ENCODE measurements at regions not wholly inside any gene's neighbourhood (a gene's known extent, or its start where the extent isn't known, plus 50 kb on each side); places are given as distances from the start of the nearest gene placed in this dataset.
A peak's percentile ranks its signal among the peaks of the same experiment; 100 is the strongest.

- TF ChIP-seq ARID3A (IDR thresholded peaks at IDR 0.05; ENCODE audit: borderline replicate concordance, low read depth, low read length): no peak
These were observed 175.0 kb upstream of the PFN2 start (continued) for GRCh38 chr3:150145659-150146058.

GRCh38 chr3:150144191-150144708, 173.6 kb upstream of the PFN2 start:
- Histone ChIP-seq H4K20me1 (replicated peaks; ENCODE audit: control insufficient read depth, insufficient read depth, low read length) (no peaks in the 10 kb centered on the region), H3K27ac (ENCODE audit: extremely low read depth, low read depth, low read length) (no peak overlapping the region), H3K4me1 (replicated peaks in 1 of 2; ENCODE audit: control insufficient read depth in 2 of 2, insufficient read depth in 2 of 2, low read length in 2 of 2) (no peaks in the 10 kb centered on the region), H3K9me1 (ENCODE audit: control insufficient read depth, insufficient read depth, low read length) (no peaks in the 10 kb centered on the region), H3K36me3 (ENCODE audit: control insufficient read depth, insufficient read depth, low read length) (no peaks in the 10 kb centered on the region), H3K27me3 (ENCODE audit: control insufficient read depth in 2 of 2, insufficient read depth in 2 of 2, low read length in 2 of 2) (peaks cover 11 to 13% of the 10 kb centered on the region in 2 experiments; a peak in 4 of 5 replicates), H2AFZ (ENCODE audit: low read depth, low read length) (peak overlapping the region; percentile 56), H3K9ac (ENCODE audit: insufficient read depth in 1 of 2, low read depth in 2 of 2, low read length in 2 of 2) (no peak overlapping the region), H3K9me3 (replicated peaks; ENCODE audit: control insufficient read depth, insufficient read depth, low read depth, low read length) (no peaks in the 10 kb centered on the region), H3K4me3 (no peak overlapping the region), H3K4me2 (ENCODE audit: insufficient read depth, low read length) (peak overlapping the region; percentile 39; the same call in 1 of the 2 replicates), H3K79me2 (ENCODE audit: control insufficient read depth, insufficient read depth, low read length) (no peaks in the 10 kb centered on the region)
- ChIA-PET POLR2A (no interaction called here), CTCF (ENCODE audit: low intra/inter-chr PET ratio) (no interaction called here)
- DNase-seq (ENCODE audit: extremely low read depth in 1 of 4, low spot score in 3 of 4) (peak in 3 of 4 experiments; percentile 13 to 23 (median 19)), FAIRE-seq (no peak), ATAC-seq (peak; percentile 51; the same call in 1 of the 3 replicates)
- in situ Hi-C loops (cut with MboI) (no loop called here), intact Hi-C loops (cut with micrococcal nuclease) (no loop called here)
- BruUV-seq (replicated peaks): no TSS peak
- WGBS (ENCODE audit: insufficient coverage, low coverage, missing lambda C conversion rate): 6% methylated on average over 6 of the region's 6 CpGs
- TF ChIP-seq, protein P1, sequence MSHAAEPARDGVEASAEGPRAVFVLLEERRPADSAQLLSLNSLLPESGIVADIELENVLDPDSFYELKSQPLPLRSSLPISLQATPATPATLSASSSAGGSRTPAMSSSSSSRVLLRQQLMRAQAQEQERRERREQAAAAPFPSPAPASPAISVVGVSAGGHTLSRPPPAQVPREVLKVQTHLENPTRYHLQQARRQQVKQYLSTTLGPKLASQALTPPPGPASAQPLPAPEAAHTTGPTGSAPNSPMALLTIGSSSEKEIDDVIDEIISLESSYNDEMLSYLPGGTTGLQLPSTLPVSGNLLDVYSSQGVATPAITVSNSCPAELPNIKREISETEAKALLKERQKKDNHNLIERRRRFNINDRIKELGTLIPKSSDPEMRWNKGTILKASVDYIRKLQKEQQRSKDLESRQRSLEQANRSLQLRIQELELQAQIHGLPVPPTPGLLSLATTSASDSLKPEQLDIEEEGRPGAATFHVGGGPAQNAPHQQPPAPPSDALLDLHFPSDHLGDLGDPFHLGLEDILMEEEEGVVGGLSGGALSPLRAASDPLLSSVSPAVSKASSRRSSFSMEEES (CRISPR knock-in tag; IDR thresholded peaks at IDR 0.05): peak; percentile 94
- TF ChIP-seq FOXJ3 (CRISPR knock-in tag; IDR thresholded peaks at IDR 0.05) (no peak), XRCC3 (IDR thresholded peaks at IDR 0.05) (no peak), RAD51 (IDR thresholded peaks at IDR 0.05; ENCODE audit: borderline replicate concordance, low read depth) (peak; percentile 90), SPI1 (IDR thresholded peaks at IDR 0.05; ENCODE audit: borderline replicate concordance, low read depth, low read length) (0 out of 2 replicates have a peak, but pooled peaks have one; percentile 12), USF2 (CRISPR knock-in tag; IDR thresholded peaks at IDR 0.05) (peak; percentile 31; the same call in 1 of the 2 replicates), ZNF263 (CRISPR knock-in tag; IDR thresholded peaks at IDR 0.05; ENCODE audit: borderline replicate concordance) (no peak), TOE1 (IDR thresholded peaks at IDR 0.05; ENCODE audit: borderline replicate concordance) (peak; percentile 92), TOE1 (CRISPR knock-in tag; IDR thresholded peaks at IDR 0.05; ENCODE audit: borderline replicate concordance, low read depth) (no peak), AFF4 (CRISPR knock-in tag; IDR thresholded peaks at IDR 0.05) (no peak)
